HG02870 (cell line): ENCODE measurements at regions not wholly inside any gene's neighbourhood (a gene's known extent, or its start where the extent isn't known, plus 50 kb on each side); places are given as distances from the start of the nearest gene placed in this dataset.

Experiments
- ATAC-seq: cut with Tn5 transposase; IDR thresholded peaks from one replicate; pipeline ENCODE4 v1.9.1; 2021; ENCODE audit warnings: mild to moderate bottlenecking, moderate library complexity; ENCODE audit not compliant: unreplicated experiment

- no peak for ATAC-seq
These were observed 242.5 kb upstream of the FAT4 start for GRCh38 chr4:125072269-125072668.

- ATAC-seq, result no peak
These were observed 243.9 kb upstream of the FAT4 start for GRCh38 chr4:125070861-125071260.

- ATAC-seq, result no peak
These were observed 252.4 kb upstream of the FAT4 start for GRCh38 chr4:125062115-125063050.

- no peak for ATAC-seq
These were observed 254.4 kb upstream of the FAT4 start for GRCh38 chr4:125060376-125060775.

GRCh38 chr4:125049711-125050110 is 265.0 kb upstream of the FAT4 start:
- ATAC-seq, result no peak

- ATAC-seq, result no peak
These were observed 269.4 kb upstream of the FAT4 start for GRCh38 chr4:125045311-125045710.

- no peak for ATAC-seq
These were observed 269.9 kb upstream of the FAT4 start for GRCh38 chr4:125044886-125045285.

GRCh38 chr4:125043486-125043885 is 271.3 kb upstream of the FAT4 start:
- no peak for ATAC-seq

GRCh38 chr4:125042041-125042440 is 272.7 kb upstream of the FAT4 start:
- ATAC-seq, result no peak

- no peak for ATAC-seq
These were observed 273.3 kb upstream of the FAT4 start for GRCh38 chr4:125041372-125041930.

- no peak for ATAC-seq
These were observed 275.2 kb upstream of the FAT4 start for GRCh38 chr4:125039550-125039949.

- ATAC-seq, result no peak
These were observed 291.8 kb upstream of the FAT4 start for GRCh38 chr4:125022855-125023501.

- ATAC-seq, result no peak
These were observed 293.6 kb upstream of the FAT4 start for GRCh38 chr4:125021189-125021588.

- ATAC-seq, result no peak
These were observed 294.4 kb upstream of the FAT4 start for GRCh38 chr4:125020089-125021034.

GRCh38 chr4:125016892-125017299 is 297.9 kb upstream of the FAT4 start:
- ATAC-seq, result no peak

GRCh38 chr4:125013891-125014290 is 300.9 kb upstream of the FAT4 start:
- no peak for ATAC-seq

GRCh38 chr4:125011646-125012045 is 299.1 kb upstream of the ANKRD50 start:
- ATAC-seq, result no peak

- ATAC-seq, result no peak
These were observed 298.4 kb upstream of the ANKRD50 start for GRCh38 chr4:125010796-125011503.

- no peak for ATAC-seq
These were observed 296.1 kb upstream of the ANKRD50 start for GRCh38 chr4:125008676-125009075.

GRCh38 chr4:125004676-125005075 is 292.1 kb upstream of the ANKRD50 start:
- no peak for ATAC-seq
